ENCODE measurements at regions not wholly inside any gene's neighbourhood (a gene's known extent, or its start where the extent isn't known, plus 50 kb on each side); places are given as distances from the start of the nearest gene placed in this dataset.

GRCh38 chr4:59054086-59054485 is 1943.9 kb upstream of the IGFBP7 start:
- intact Hi-C loops (cut with DNase I), result no loop called here
- no peaks in the 10 kb centered on the region for H3K27me3 ChIP-seq
- DNase-seq, result no peak
- H3K4me3 ChIP-seq, result no peak overlapping the region
- WGBS, 4 donors, result 53 to 68% (median 55%) methylated on average over 1 of the region's 1 CpG
- no peak for TF ChIP-seq POLR2A (IDR thresholded peaks at IDR 0.05)
- TF ChIP-seq CTCF (IDR thresholded peaks at IDR 0.05), result no peak
- H3K4me1 ChIP-seq (replicated peaks in 1 of 2), result no peaks in the 10 kb centered on the region
- H3K9me3 ChIP-seq (replicated peaks in 1 of 3), result peaks cover 0 to 4% (median 0%) of the 10 kb centered on the region in 3 donors
- H3K27ac ChIP-seq, result no peak overlapping the region
- no peaks in the 10 kb centered on the region for H3K36me3 ChIP-seq (replicated peaks in 1 of 2)

DNA sequence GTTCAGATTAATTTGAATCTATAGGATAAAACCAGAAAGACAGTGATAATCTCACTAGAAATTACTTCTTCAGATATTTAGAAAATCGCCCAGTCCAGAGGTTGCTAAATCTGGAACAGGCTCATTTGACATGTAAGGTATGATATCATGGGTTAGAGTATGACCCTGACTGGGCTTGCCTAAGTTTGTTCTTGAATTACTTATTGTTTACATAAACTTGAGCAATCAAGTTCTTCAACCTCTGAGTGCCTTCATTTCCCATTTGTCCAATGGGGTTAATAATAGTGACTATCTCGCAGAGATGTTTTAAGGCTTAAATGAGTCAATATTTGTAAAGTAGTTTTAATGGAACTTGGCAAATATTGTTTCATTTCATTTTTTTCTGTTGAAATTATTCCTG is 1947.6 kb upstream of the IGFBP7 start:
- 45 to 70% (median 60%) methylated on average over 2 of the region's 2 CpGs for WGBS, 4 donors
- H3K4me1 ChIP-seq (replicated peaks in 1 of 2), result no peaks in the 10 kb centered on the region
- H3K9me3 ChIP-seq (replicated peaks in 1 of 3), result peaks cover 0 to 4% (median 0%) of the 10 kb centered on the region in 3 donors
- no peaks in the 10 kb centered on the region for H3K27me3 ChIP-seq
- no peak for DNase-seq
- no peak overlapping the region for H3K27ac ChIP-seq
- intact Hi-C loops (cut with DNase I), result no loop called here
- no peak overlapping the region for H3K4me3 ChIP-seq
- H3K36me3 ChIP-seq (replicated peaks in 1 of 2), result no peaks in the 10 kb centered on the region
- TF ChIP-seq POLR2A (IDR thresholded peaks at IDR 0.05) (no peak), CTCF (IDR thresholded peaks at IDR 0.05) (no peak)

DNA sequence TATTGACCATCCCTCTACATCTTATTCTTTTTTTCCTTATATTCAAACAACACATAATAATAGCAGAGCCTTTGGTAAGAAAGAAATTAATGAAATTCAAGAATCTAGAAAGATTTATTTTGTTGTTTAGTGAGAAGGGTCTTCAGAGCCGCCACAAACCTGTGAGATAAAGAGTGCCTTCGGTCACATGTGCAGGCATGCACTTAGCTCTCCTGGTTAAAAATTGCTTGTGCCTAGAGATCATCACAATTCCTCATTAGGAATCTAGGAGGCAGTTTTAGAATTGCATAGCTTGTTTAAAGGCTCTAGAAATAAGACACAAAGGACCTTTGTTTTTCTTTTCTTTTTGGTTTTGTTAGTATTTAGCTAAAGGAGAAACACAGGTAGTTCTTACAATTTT is 1948.4 kb upstream of the IGFBP7 start:
- Histone ChIP-seq H3K27me3 (no peaks in the 10 kb centered on the region), H3K4me3 (no peak overlapping the region), H3K4me1 (replicated peaks in 1 of 2) (no peaks in the 10 kb centered on the region), H3K9me3 (replicated peaks in 1 of 3) (peaks cover 0 to 4% (median 0%) of the 10 kb centered on the region in 3 donors), H3K27ac (no peak overlapping the region), H3K36me3 (replicated peaks in 1 of 2) (no peaks in the 10 kb centered on the region)
- TF ChIP-seq CTCF (IDR thresholded peaks at IDR 0.05), result no peak
- TF ChIP-seq POLR2A (IDR thresholded peaks at IDR 0.05), result no peak
- WGBS, 4 donors, result 25 to 35% (median 31%) methylated on average over 2 of the region's 2 CpGs
- DNase-seq, result no peak
- intact Hi-C loops (cut with DNase I), result no loop called here

GRCh38 chr4:59060002-59060846 is 1950.0 kb upstream of the IGFBP7 start:
- H3K27me3 ChIP-seq, result no peaks in the 10 kb centered on the region
- WGBS, 4 donors, result 85 to 88% (median 86%) methylated on average over 8 to 13 of the region's 13 CpGs
- H3K36me3 ChIP-seq (replicated peaks in 1 of 2), result no peaks in the 10 kb centered on the region
- no peak overlapping the region for H3K27ac ChIP-seq
- H3K4me3 ChIP-seq, result no peak overlapping the region
- H3K4me1 ChIP-seq (replicated peaks in 1 of 2), result no peaks in the 10 kb centered on the region
- peaks cover 0 to 2% (median 0%) of the 10 kb centered on the region in 3 donors for H3K9me3 ChIP-seq (replicated peaks in 1 of 3)
- intact Hi-C loops (cut with DNase I), result no loop called here
- TF ChIP-seq POLR2A (IDR thresholded peaks at IDR 0.05) (no peak), CTCF (IDR thresholded peaks at IDR 0.05) (no peak)
- DNase-seq, result no peak
